Subcutaneous abdominal adipose tissue (tissue), 5 donors: ENCODE measurements at regions not wholly inside any gene's neighbourhood (a gene's known extent, or its start where the extent isn't known, plus 50 kb on each side); places are given as distances from the start of the nearest gene placed in this dataset.

Experiments used
- H3K27ac ChIP-seq: one replicate; pipeline ENCODE4 v1.7.0; 2013; ENCODE audit warnings: low read depth, mild to moderate bottlenecking, inconsistent platforms, low read length, moderate library complexity
- H3K27me3 ChIP-seq, 5 donors: one replicate each; pipeline ENCODE4 v1.7.0; 2013; ENCODE audit warnings: low read length in 5 of 5, inconsistent platforms in 1 of 5; ENCODE audit not compliant: control insufficient read depth in 5 of 5, insufficient read depth in 4 of 5
- H3K36me3 ChIP-seq, 5 donors: one replicate each; pipeline ENCODE4 v1.7.0; 2013; ENCODE audit warnings: low read length in 5 of 5; ENCODE audit not compliant: control insufficient read depth in 5 of 5, insufficient read depth in 5 of 5
- H3K4me1 ChIP-seq, 5 donors: one replicate each; pipeline ENCODE4 v1.7.0; 2013; ENCODE audit warnings: low read length in 5 of 5, mild to moderate bottlenecking in 3 of 5, moderate library complexity in 1 of 5; ENCODE audit not compliant: control insufficient read depth in 5 of 5, insufficient read depth in 5 of 5
- H3K4me3 ChIP-seq, 5 donors: one replicate each; pipeline ENCODE4 v1.7.0; 2013; ENCODE audit warnings: low read length in 5 of 5, low read depth in 1 of 5
- H3K9ac ChIP-seq, 5 donors: one replicate each; pipeline ENCODE4 v1.7.0; 2013; ENCODE audit warnings: low read length in 5 of 5, mild to moderate bottlenecking in 4 of 5, moderate library complexity in 3 of 5
- H3K9me3 ChIP-seq, 5 donors: one replicate each; pipeline ENCODE4 v1.7.0; 2013; ENCODE audit warnings: low read length in 5 of 5; ENCODE audit not compliant: control insufficient read depth in 5 of 5
- donor health status: healthy.
- donor health status: healthy.
- donor health status: healthy.
- donor health status: healthy.
- donor health status: healthy.

GRCh38 chr12:58765076-58765475 lies 155.2 kb downstream of the LRIG3 start:
- no peaks in the 10 kb centered on the region for H3K36me3 ChIP-seq
- no peaks in the 10 kb centered on the region for H3K27me3 ChIP-seq
- H3K9me3 ChIP-seq: peaks cover 0 to 4% (median 0%) of the 10 kb centered on the region in 5 donors
- no peak overlapping the region for H3K27ac ChIP-seq
- no peak overlapping the region for H3K4me3 ChIP-seq
- no peaks in the 10 kb centered on the region for H3K4me1 ChIP-seq
- H3K9ac ChIP-seq: no peak overlapping the region

DNA sequence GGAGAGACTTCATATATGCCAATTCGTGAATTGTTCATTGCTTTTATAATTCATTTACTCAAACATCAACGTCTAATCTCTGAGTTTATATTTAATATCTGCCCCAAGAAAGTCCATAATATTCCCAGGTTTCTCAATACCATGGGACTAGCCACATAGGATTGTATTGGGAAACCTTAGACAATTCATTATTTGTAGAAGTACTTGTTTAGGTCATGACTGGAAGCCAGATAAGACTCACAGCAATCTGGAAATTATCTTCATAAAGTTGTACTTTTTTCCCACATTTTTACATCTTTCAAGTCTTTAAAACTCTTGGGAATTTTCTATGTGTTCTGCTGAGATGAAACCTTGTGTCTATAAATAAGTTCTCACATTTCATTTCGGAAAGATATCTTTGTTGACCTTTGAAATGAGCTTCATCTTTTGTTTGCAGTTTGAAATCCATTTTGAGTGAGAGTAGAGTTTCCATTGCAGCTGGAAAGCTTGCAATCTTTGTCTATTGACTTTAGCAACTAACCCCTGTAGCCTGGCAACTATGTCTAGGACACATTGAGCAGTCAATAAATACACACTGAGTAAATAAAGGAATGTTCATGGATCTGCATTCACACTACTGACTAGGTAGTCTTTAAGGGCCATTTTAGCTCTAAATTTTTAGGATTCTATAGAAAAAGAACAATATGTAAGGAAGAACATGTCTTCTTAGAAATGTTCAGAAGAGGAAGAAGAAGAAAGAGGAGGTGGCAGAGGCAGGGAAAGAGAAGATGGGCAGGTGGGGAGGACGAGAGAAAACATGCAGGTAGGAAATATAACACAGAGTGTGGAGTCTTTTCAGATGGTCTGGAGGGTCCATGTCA lies 154.4 kb downstream of the LRIG3 start:
- Histone ChIP-seq H3K36me3 (no peaks in the 10 kb centered on the region), H3K27ac (no peak overlapping the region), H3K9ac (no peak overlapping the region)

DNA sequence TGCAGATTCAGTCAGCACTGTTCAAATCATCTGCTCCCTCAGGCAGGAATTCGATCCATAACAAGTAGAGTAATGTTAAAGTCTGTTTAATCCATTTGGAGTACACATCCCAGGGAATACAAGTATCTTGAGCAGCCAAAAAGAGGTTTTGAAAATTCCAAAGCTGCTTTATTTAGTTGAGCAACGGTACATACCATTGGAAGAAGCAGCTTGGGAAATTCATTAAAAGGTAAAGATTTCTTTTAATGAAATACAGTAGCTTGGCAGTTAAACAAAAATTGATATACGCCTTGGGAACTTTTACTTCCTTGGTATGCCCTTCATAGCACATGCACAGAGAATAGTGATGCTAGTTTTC lies 153.8 kb downstream of the LRIG3 start:
- no peak overlapping the region for H3K27ac ChIP-seq
- H3K4me1 ChIP-seq: no peaks in the 10 kb centered on the region
- no peaks in the 10 kb centered on the region for H3K27me3 ChIP-seq
- H3K9me3 ChIP-seq: peaks cover 0 to 4% (median 0%) of the 10 kb centered on the region in 5 donors
- no peak overlapping the region for H3K4me3 ChIP-seq
- no peak overlapping the region for H3K9ac ChIP-seq
- H3K36me3 ChIP-seq: no peaks in the 10 kb centered on the region

More for the DNA sequence above, 154.4 kb downstream of the LRIG3 start:
- Histone ChIP-seq H3K4me1 (no peaks in the 10 kb centered on the region), H3K9me3 (peaks cover 0 to 4% (median 0%) of the 10 kb centered on the region in 5 donors), H3K4me3 (no peak overlapping the region), H3K27me3 (no peaks in the 10 kb centered on the region)

DNA sequence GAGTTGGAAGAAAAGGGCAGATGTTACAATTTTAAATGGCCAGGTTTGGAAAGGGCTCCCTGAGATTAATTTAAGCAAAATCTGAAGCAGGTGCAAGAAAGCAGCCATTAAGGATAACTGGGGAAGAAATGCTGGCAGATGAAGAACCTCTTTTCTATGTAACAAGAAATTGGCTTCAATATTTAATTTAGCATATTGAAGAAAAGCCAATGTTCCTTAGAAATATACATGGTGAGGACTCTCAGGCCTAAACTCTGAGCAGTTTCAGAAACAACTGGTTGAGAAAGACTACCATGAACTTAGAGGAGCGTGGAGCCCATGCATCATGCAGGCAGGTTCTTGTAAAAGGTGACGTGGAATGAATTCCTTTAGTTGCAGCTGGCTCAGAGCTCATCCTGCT lies 152.8 kb downstream of the LRIG3 start:
- Histone ChIP-seq H3K9ac (no peak overlapping the region), H3K27me3 (no peaks in the 10 kb centered on the region), H3K27ac (no peak overlapping the region), H3K36me3 (no peaks in the 10 kb centered on the region), H3K4me3 (no peak overlapping the region), H3K4me1 (no peaks in the 10 kb centered on the region), H3K9me3 (peaks cover 0 to 4% (median 0%) of the 10 kb centered on the region in 5 donors)

GRCh38 chr12:58773986-58774385 lies 146.3 kb downstream of the LRIG3 start:
- Histone ChIP-seq H3K27ac (no peak overlapping the region), H3K36me3 (no peaks in the 10 kb centered on the region), H3K4me3 (no peak overlapping the region), H3K9ac (no peak overlapping the region), H3K9me3 (peaks cover 0 to 2% (median 0%) of the 10 kb centered on the region in 5 donors), H3K4me1 (no peaks in the 10 kb centered on the region), H3K27me3 (no peaks in the 10 kb centered on the region)

DNA sequence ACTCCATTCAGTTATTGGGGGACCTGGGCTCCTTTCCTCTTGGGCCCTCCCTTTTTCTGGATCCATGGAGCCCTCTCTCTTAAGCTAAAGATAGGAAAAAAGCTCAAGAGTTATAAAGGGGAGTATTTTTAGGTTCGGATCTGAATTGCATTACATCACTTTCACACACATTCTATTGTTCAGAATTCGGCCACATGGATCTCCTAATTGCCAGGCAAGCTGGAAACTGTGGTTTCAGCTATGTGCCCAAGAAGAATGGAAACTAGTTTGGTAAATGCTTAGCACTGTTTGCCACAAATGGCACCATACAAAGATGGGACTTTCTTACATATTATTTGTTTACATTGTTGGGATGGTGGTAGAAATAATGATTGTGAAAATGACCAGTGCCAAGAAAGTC lies 145.6 kb downstream of the LRIG3 start:
- H3K27ac ChIP-seq: no peak overlapping the region
- no peaks in the 10 kb centered on the region for H3K4me1 ChIP-seq
- no peak overlapping the region for H3K4me3 ChIP-seq
- H3K9ac ChIP-seq: no peak overlapping the region
- H3K27me3 ChIP-seq: no peaks in the 10 kb centered on the region
- no peaks in the 10 kb centered on the region for H3K9me3 ChIP-seq
- no peaks in the 10 kb centered on the region for H3K36me3 ChIP-seq

- Histone ChIP-seq H3K4me3 (no peak overlapping the region), H3K27me3 (no peaks in the 10 kb centered on the region), H3K9ac (no peak overlapping the region)
Measured at GRCh38 chr12:58775396-58775795, 144.9 kb downstream of the LRIG3 start.

GRCh38 chr12:58776144-58776543 lies 144.2 kb downstream of the LRIG3 start:
- Histone ChIP-seq H3K4me1 (no peaks in the 10 kb centered on the region), H3K36me3 (no peaks in the 10 kb centered on the region), H3K4me3 (no peak overlapping the region), H3K27ac (no peak overlapping the region), H3K27me3 (no peaks in the 10 kb centered on the region), H3K9me3 (no peaks in the 10 kb centered on the region), H3K9ac (no peak overlapping the region)

More at GRCh38 chr12:58775396-58775795, 144.9 kb downstream of the LRIG3 start:
- H3K27ac ChIP-seq: no peak overlapping the region
- no peaks in the 10 kb centered on the region for H3K36me3 ChIP-seq
- H3K4me1 ChIP-seq: no peaks in the 10 kb centered on the region
- no peaks in the 10 kb centered on the region for H3K9me3 ChIP-seq

GRCh38 chr12:58777815-58778214 lies 142.5 kb downstream of the LRIG3 start:
- Histone ChIP-seq H3K36me3 (no peaks in the 10 kb centered on the region), H3K4me1 (no peaks in the 10 kb centered on the region), H3K4me3 (no peak overlapping the region), H3K27ac (no peak overlapping the region), H3K27me3 (no peaks in the 10 kb centered on the region), H3K9ac (no peak overlapping the region), H3K9me3 (peaks cover 0 to 3% (median 0%) of the 10 kb centered on the region in 5 donors)

GRCh38 chr12:58781609-58782008 lies 138.7 kb downstream of the LRIG3 start:
- Histone ChIP-seq H3K9ac (no peak overlapping the region), H3K36me3 (no peaks in the 10 kb centered on the region), H3K27me3 (no peaks in the 10 kb centered on the region), H3K9me3 (peaks cover 0 to 4% (median 0%) of the 10 kb centered on the region in 5 donors), H3K4me3 (peak overlapping the region in 1 of 5 donors; percentile 24), H3K4me1 (no peaks in the 10 kb centered on the region), H3K27ac (no peak overlapping the region)
